Activated naive CD4-positive, alpha-beta T cell treated with anti-CD3 and anti-CD28 coated beads, Interleukin-2, amount 50 U/mL, for 16 hours (primary cell): ENCODE measurements at regions not wholly inside any gene's neighbourhood (a gene's known extent, or its start where the extent isn't known, plus 50 kb on each side); places are given as distances from the start of the nearest gene placed in this dataset.
"Not testable (repeated sequence)": the region's sequence is repeated elsewhere in the genome, so short reads cannot be mapped to it uniquely, and the experiment has no call there.

Experiments used
- DNase-seq: peaks from one replicate; pipeline ENCODE4 v3.0.0-alpha.2; 2020

- no peak for DNase-seq
Measured at GRCh38 chr7:85392789-85393188, 205.9 kb upstream of the SEMA3D start.

- no peak for DNase-seq
Measured at GRCh38 chr7:85392326-85392725, 205.5 kb upstream of the SEMA3D start.

DNA sequence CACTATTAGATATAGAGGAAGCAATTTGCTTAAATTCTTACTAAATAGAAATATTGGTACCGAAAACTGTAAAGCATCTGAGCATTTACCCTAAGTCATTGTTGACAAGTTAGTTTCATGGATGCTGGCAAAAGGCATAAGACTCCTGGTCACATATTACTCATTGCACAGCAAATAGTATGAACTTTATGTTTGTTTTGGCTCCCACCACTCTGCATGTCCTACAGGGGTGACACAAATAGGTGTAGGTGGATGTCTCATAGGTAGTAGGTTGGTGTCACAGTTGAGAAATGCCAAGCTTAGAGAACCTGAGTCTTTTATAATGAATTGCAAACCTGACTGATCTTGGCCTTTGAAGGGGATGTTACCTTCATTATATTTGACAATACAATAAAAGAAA lies 199.6 kb upstream of the SEMA3D start:
- DNase-seq: no peak

- no peak for DNase-seq
Measured at GRCh38 chr7:85384392-85384791, 197.5 kb upstream of the SEMA3D start.

- DNase-seq: no peak
Measured at GRCh38 chr7:85381212-85381611, 194.4 kb upstream of the SEMA3D start.

DNA sequence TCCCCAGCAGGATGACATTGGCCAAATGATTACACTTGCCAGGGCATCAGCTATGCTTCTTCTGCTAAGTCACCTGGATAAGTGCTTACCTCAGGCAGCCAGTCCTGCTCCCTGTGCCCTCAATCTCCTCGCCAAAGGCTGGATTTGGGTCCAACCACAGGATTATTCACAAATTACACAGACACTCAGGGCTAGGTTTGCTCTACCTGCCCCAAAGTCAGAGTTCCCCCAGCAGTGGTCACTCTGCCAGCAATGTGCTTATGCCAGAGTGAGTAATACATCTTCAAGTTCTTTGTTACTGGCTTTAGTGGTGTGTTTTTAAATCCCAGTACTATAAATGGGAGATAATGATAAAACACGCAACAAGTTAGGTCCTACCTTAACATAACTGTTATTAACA lies 189.7 kb upstream of the SEMA3D start:
- DNase-seq: no peak

DNA sequence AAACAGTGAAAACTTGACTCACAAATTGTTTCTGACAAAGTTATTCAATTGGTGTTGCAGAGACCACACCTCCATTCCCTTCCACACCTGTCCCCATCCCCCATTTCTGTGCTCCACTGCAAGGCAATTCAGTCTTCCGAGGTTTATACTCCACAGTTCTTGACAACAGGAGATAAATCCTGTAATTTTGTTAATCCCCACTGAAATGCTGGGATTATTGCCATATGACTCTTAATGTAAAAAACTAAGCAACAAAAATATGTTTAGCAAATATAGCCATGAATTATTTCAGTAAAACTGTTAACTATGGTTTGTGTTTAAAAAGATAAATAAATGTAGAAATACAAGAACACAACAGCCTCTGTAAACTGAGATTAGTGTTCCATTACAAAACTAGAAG lies 170.1 kb upstream of the SEMA3D start:
- no peak for DNase-seq

DNA sequence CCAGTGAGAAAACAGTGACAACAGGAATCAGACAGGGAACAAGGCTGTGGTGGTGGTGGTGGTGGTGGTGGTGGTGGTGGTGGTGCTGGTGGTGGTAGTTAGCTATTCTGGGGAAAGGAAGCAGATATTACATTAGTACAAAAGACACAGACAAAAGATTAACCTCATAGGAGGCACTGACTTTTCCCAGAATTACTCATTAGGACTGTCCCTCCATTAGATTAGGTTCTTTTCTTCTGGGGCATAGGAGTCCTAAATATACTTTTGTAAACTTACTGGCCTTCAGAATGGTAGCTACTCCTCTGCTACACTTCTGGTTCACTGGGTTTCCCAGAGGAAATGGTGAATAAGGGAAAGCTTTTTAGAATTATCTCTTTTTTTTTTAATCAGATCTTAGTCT lies 156.6 kb upstream of the SEMA3D start:
- DNase-seq: no peak

- DNase-seq: no peak
Measured at GRCh38 chr7:85342781-85343180, 155.9 kb upstream of the SEMA3D start.

DNA sequence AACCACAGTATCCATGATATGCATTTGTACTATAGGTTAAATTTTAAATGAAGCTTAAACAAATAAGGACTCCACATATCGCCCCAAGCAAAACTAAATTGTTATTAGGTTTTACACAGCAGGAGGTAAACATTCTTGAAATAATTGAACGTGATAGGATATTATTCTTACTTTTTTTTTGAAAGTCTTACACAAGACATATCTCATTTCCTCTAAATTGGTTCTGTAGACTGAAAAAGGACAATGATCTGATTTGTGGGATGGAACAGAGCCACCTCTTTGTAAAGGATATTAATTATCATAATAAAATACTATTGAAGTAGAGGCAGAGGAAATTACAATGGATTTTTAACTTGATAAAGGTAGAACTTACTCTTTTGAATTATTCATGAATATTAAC lies 155.1 kb upstream of the SEMA3D start:
- no peak for DNase-seq

GRCh38 chr7:85341121-85341520 lies 154.3 kb upstream of the SEMA3D start:
- DNase-seq: no peak

GRCh38 chr7:85336086-85336485 lies 149.2 kb upstream of the SEMA3D start:
- DNase-seq: no peak

DNA sequence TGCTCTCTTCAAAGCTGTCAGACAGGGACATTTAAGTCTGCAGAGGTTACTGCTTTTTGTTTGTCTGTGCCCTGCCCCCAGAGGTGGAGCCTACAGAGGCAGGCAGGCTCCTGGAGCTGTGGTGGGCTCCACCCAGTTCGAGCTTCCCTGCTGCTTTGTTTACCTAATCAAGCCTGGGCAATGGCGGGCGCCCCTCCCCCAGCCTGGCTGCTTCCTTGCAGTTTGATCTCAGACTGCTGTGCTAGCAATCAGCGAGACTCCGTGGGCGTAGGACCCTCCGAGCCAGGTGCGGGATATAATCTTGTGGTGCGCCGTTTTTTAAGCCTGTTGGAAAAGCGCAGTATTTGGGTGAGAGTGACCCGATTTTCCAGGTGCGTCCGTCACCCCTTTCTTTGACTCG lies 148.3 kb upstream of the SEMA3D start:
- DNase-seq: not testable (repeated sequence)

- no peak for DNase-seq
Measured at GRCh38 chr7:85328456-85328998, 141.7 kb upstream of the SEMA3D start.

- DNase-seq: no peak
Measured at GRCh38 chr7:85324145-85324799, 137.4 kb upstream of the SEMA3D start.

- no peak for DNase-seq
Measured at GRCh38 chr7:85322252-85322651, 135.4 kb upstream of the SEMA3D start.

GRCh38 chr7:85320699-85321476 lies 134.0 kb upstream of the SEMA3D start:
- no peak for DNase-seq

- no peak for DNase-seq
Measured at GRCh38 chr7:85316489-85316888, 129.6 kb upstream of the SEMA3D start.

DNA sequence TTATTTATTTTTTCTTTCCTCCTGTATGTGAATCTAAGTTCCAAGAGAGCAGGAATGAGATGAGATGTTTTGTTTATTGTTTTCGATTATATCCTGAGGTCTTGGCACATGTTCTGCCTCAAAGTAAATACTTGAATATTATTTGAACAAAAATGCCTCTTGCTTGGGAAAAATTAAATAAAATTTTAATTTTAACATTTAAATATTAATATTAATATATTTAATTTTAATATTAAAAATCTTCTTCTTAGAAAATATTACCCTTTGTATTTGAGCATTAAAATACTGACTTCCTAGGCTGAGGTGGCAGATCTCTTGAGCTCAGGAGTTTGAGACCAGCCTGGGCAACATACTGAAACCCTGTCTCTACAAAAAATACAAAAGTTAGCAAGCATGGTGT lies 123.4 kb upstream of the SEMA3D start:
- DNase-seq: no peak

DNA sequence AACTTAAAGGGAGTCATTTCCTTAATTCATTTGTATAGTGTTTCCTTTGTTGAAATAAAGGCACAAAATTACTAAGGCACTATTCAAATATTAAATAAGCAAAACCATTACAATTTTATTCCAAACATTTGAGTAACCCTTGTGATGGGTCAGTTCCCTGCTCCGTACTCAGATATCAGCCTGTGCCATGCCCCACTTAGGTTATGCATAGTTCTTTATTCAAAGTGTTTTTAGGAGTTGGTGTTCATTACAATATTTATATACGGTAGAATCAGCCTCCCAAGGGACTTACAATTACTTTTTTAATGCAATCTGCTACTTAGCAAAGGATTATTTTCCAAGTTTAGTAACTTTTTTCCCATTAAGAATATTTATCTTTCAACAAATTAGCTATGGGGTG lies 119.3 kb upstream of the SEMA3D start:
- DNase-seq: no peak

GRCh38 chr7:85294176-85294575 lies 107.3 kb upstream of the SEMA3D start:
- DNase-seq: no peak

GRCh38 chr7:85292908-85293576 lies 106.2 kb upstream of the SEMA3D start:
- no peak for DNase-seq

DNA sequence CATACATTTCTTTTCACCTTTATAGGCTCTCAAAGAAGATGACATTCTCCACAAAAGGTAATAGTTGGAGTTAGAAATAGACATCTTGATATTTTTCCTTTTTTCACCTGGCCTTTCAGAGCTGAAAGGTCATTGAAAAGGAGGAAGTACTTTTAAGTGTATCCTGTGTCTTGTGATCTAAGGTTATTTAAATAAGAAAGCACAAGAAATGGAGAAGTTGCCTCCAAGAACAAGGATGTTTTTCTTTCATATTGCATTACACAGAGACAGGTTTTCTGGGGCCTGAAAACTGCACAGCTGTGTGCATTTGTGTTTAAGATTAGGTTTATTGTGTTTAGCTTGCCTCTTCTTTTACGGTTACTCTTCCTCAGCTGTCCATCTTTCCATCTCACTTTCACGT lies 103.4 kb upstream of the SEMA3D start:
- no peak for DNase-seq

GRCh38 chr7:85289279-85289678 lies 102.4 kb upstream of the SEMA3D start:
- DNase-seq: no peak
